ENCODE measurements at regions not wholly inside any gene's neighbourhood (a gene's known extent, or its start where the extent isn't known, plus 50 kb on each side); places are given as distances from the start of the nearest gene placed in this dataset.

GRCh38 chr2:109066501-109066900, 62.5 kb upstream of the SH3RF3 start:
- Histone ChIP-seq H3K18ac (ENCODE audit: extremely low read depth, low read length) (no peak overlapping the region), H3K4ac (replicated peaks; ENCODE audit: insufficient read length, low read depth, low read length) (no peak overlapping the region), H3K4me3 (ENCODE audit: extremely low read depth in 1 of 4, insufficient read depth in 2 of 4, low read depth in 3 of 4, low read length in 4 of 4) (no peak overlapping the region), H4K20me1 (replicated peaks in 1 of 2; ENCODE audit: control insufficient read depth in 1 of 2, insufficient read depth in 2 of 2, low read length in 2 of 2) (no peaks in the 10 kb centered on the region), H3K4me2 (ENCODE audit: insufficient read depth in 1 of 2, low read depth in 2 of 2, low read length in 2 of 2) (no peak overlapping the region), H4K91ac (replicated peaks; ENCODE audit: insufficient read length, low read length) (no peak overlapping the region), H3K27me3 (replicated peaks in 1 of 4; ENCODE audit: control insufficient read depth in 3 of 4, extremely low read depth in 1 of 4, insufficient read depth in 3 of 4, low read length in 3 of 4) (no peaks in the 10 kb centered on the region), H3K14ac (ENCODE audit: insufficient read length) (no peak overlapping the region), H3K23me2 (ENCODE audit: low read depth, low read length) (no peaks in the 10 kb centered on the region), H2BK15ac (ENCODE audit: low read length) (no peak overlapping the region), H3K23ac (ENCODE audit: insufficient read length) (no peak overlapping the region), H4K8ac (ENCODE audit: extremely low read depth, insufficient read depth, low read length) (no peak overlapping the region), H2BK20ac (ENCODE audit: low read length) (no peak overlapping the region), H2BK120ac (replicated peaks; ENCODE audit: low read depth, low read length) (no peak overlapping the region), H3K9me3 (ENCODE audit: insufficient read depth in 2 of 2, low read depth in 1 of 2, low read length in 1 of 2) (no peaks in the 10 kb centered on the region), H3K79me1 (ENCODE audit: low read depth, low read length) (no peaks in the 10 kb centered on the region), H3K27ac (ENCODE audit: low read depth, low read length) (no peak overlapping the region), H2AK5ac (ENCODE audit: low read depth, low read length) (no peak overlapping the region), H2BK5ac (ENCODE audit: low read depth, low read length) (no peak overlapping the region), H4K5ac (ENCODE audit: insufficient read length, low read depth, low read length) (no peak overlapping the region), H2BK12ac (ENCODE audit: low read depth, low read length) (no peak overlapping the region), H3K9ac (replicated peaks in 1 of 4; ENCODE audit: extremely low read depth in 1 of 4, low read depth in 3 of 4, low read length in 3 of 4) (no peak overlapping the region), H3K4me1 (replicated peaks in 1 of 4; ENCODE audit: control insufficient read depth in 3 of 4, insufficient read depth in 4 of 4, low read length in 3 of 4) (peaks cover 0 to 11% (median 4%) of the 10 kb centered on the region in 4 experiments; a peak in 4 of 7 replicates), H3K36me3 (ENCODE audit: control insufficient read depth in 2 of 4, insufficient read depth in 4 of 4, low read length in 3 of 4) (no peaks in the 10 kb centered on the region), H2AFZ (ENCODE audit: low read length) (no peak overlapping the region), H3K79me2 (ENCODE audit: control insufficient read depth in 1 of 2, insufficient read depth in 2 of 2, low read length in 2 of 2) (no peaks in the 10 kb centered on the region), H3K56ac (replicated peaks; ENCODE audit: insufficient read length, low read depth, low read length) (no peak overlapping the region)
- ChIA-PET CTCF (ENCODE audit: partially characterized antibody) (interaction anchor here (0.9 to 1.6 kb wide), 5 partner anchors 14 to 149 kb away, joined by 3 to 4 read pairs (median 3); no protein-coding TSS in a partner anchor), POLR2A (ENCODE audit: partially characterized antibody) (no interaction called here)
- TF ChIP-seq BRCA1 (IDR thresholded peaks at IDR 0.05; ENCODE audit: low read depth, low read length) (no peak), ASH2L (IDR thresholded peaks at IDR 0.05; ENCODE audit: low read length) (no peak), MAFK (IDR thresholded peaks at IDR 0.05; ENCODE audit: low read depth, low read length) (no peak), HDAC6 (IDR thresholded peaks at IDR 0.05; ENCODE audit: low read depth, low read length) (no peak)
- WGBS, 2 experiments (ENCODE audit: extremely low coverage in 1 of 2, insufficient coverage in 1 of 2, insufficient read length in 1 of 2, insufficient replicate concordance in 2 of 2, low coverage in 1 of 2, low lambda C conversion rate in 2 of 2, missing lambda C conversion rate in 1 of 2): 86% methylated on average over 4 of the region's 7 CpGs; no CpG with 5 or more reads in 1 of the 2 experiments
- FAIRE-seq: no peak
- DNase-seq (ENCODE audit: low read depth in 1 of 2, low spot score in 2 of 2): no peak

Measured in H1 (cell line).